ENCODE measurements at regions not wholly inside any gene's neighbourhood (a gene's known extent, or its start where the extent isn't known, plus 50 kb on each side); places are given as distances from the start of the nearest gene placed in this dataset.

- TF ChIP-seq SP1 (IDR thresholded peaks at IDR 0.05; ENCODE audit: low read depth) (no peak), EZH2 (IDR thresholded peaks at IDR 0.05) (no peak), POLR2A (IDR thresholded peaks at IDR 0.05; ENCODE audit: borderline replicate concordance, extremely low read depth, insufficient read depth, insufficient read length) (no peak), MAX (IDR thresholded peaks at IDR 0.05) (no peak), RAD21 (IDR thresholded peaks at IDR 0.05; ENCODE audit: low read depth) (no peak), CTCF (IDR thresholded peaks at IDR 0.05 in 2 of 3, conservative IDR thresholded peaks at IDR 0.05 in 1 of 3; ENCODE audit: borderline replicate concordance in 1 of 3, insufficient read depth in 1 of 3, low read depth in 2 of 3, low read length in 2 of 3) (no peak), ATF3 (IDR thresholded peaks at IDR 0.05) (no peak), EZH2phosphoT487 (IDR thresholded peaks at IDR 0.05; ENCODE audit: borderline replicate concordance) (no peak), YY1 (IDR thresholded peaks at IDR 0.05; ENCODE audit: extremely low read depth, insufficient replicate concordance, low read depth, low read length) (no peak), POLR2AphosphoS5 (IDR thresholded peaks at IDR 0.05; ENCODE audit: low read depth, low read length) (no peak), SRF (IDR thresholded peaks at IDR 0.05; ENCODE audit: low read depth) (no peak), JUND (IDR thresholded peaks at IDR 0.05) (no peak)
Measured at GRCh38 chr7:47049234-47049774, 532.6 kb downstream of the TNS3 start.
